Trophoblast cell (in vitro differentiated cells and primary cell): ENCODE measurements at regions not wholly inside any gene's neighbourhood (a gene's known extent, or its start where the extent isn't known, plus 50 kb on each side); places are given as distances from the start of the nearest gene placed in this dataset.

Source experiments
- DNase-seq, 2 donors: peaks; one replicate each; pipeline ENCODE4 v3.0.0-alpha.2; 2016
- H2AFZ ChIP-seq: 2 replicates; pipeline ENCODE4 v1.6.1; 2013; ENCODE audit warnings: low read length, moderate library complexity, mild to moderate bottlenecking; ENCODE audit not compliant: insufficient read depth, poor library complexity
- H2AK5ac ChIP-seq: 2 replicates; pipeline ENCODE4 v1.6.1; 2013; ENCODE audit warnings: mild to moderate bottlenecking, low read length
- H2BK120ac ChIP-seq: 2 replicates; pipeline ENCODE4 v1.6.1; 2013; ENCODE audit warnings: low read length, mild to moderate bottlenecking, moderate library complexity; ENCODE audit not compliant: insufficient read depth, poor library complexity
- H2BK12ac ChIP-seq: 2 replicates; pipeline ENCODE4 v1.6.1; 2013; ENCODE audit warnings: mild to moderate bottlenecking, low read length, moderate library complexity
- H2BK5ac ChIP-seq: 2 replicates; pipeline ENCODE4 v1.6.1; 2013; ENCODE audit warnings: low read length, low read depth, moderate library complexity, mild to moderate bottlenecking; ENCODE audit not compliant: poor library complexity
- H3K14ac ChIP-seq: 2 replicates; pipeline ENCODE4 v1.6.1; 2013; ENCODE audit warnings: mild to moderate bottlenecking, low read length
- H3K18ac ChIP-seq: 2 replicates; pipeline ENCODE4 v1.6.1; 2013; ENCODE audit warnings: mild to moderate bottlenecking, low read length
- H3K23ac ChIP-seq: 2 replicates; pipeline ENCODE4 v1.6.1; 2013; ENCODE audit warnings: low read length
- H3K27ac ChIP-seq: 2 replicates; pipeline ENCODE4 v1.5.1; 2013; ENCODE audit warnings: low read depth, mild to moderate bottlenecking, inconsistent platforms, low read length, moderate library complexity
- H3K27me3 ChIP-seq: 2 replicates; pipeline ENCODE4 v1.6.1; 2013; ENCODE audit warnings: inconsistent platforms, mild to moderate bottlenecking, low read length, moderate library complexity; ENCODE audit not compliant: insufficient read depth
- H3K36me3 ChIP-seq, 2 experiments: 1 replicate in 1 of 2; 2 replicates in 1 of 2; pipeline ENCODE4 v1.6.1; 2013; ENCODE audit warnings: low read length in 2 of 2, mild to moderate bottlenecking in 2 of 2, moderate library complexity in 1 of 2; ENCODE audit not compliant: insufficient read depth in 2 of 2, control insufficient read depth in 1 of 2
- H3K4ac ChIP-seq: 2 replicates; pipeline ENCODE4 v1.6.1; 2013; ENCODE audit warnings: low read depth, mild to moderate bottlenecking, low read length, moderate library complexity
- H3K4me1 ChIP-seq, 2 experiments: 1 replicate in 1 of 2; 2 replicates in 1 of 2; pipeline ENCODE4 v1.6.1; 2013; ENCODE audit warnings: low read length in 2 of 2, mild to moderate bottlenecking in 2 of 2, moderate library complexity in 1 of 2; ENCODE audit not compliant: insufficient read depth in 2 of 2, control insufficient read depth in 1 of 2
- H3K4me2 ChIP-seq: 2 replicates; pipeline ENCODE4 v1.6.1; 2013; ENCODE audit warnings: inconsistent platforms, mild to moderate bottlenecking, low read length, moderate library complexity
- H3K4me3 ChIP-seq: 2 replicates; pipeline ENCODE4 v1.5.1; 2013; ENCODE audit warnings: mild to moderate bottlenecking, low read depth, low read length, inconsistent platforms
- H3K79me1 ChIP-seq: one replicate; pipeline ENCODE4 v1.6.1; 2013; ENCODE audit warnings: low read length
- H3K79me2 ChIP-seq: 2 replicates; pipeline ENCODE4 v1.6.1; 2013; ENCODE audit warnings: low read length, mild to moderate bottlenecking; ENCODE audit not compliant: control insufficient read depth, insufficient read depth, poor library complexity
- H3K9ac ChIP-seq: 2 replicates; pipeline ENCODE4 v1.6.1; 2013; ENCODE audit warnings: mild to moderate bottlenecking, low read length
- H3K9me3 ChIP-seq: 2 replicates; pipeline ENCODE4 v1.6.1; 2013; ENCODE audit warnings: low read depth, mild to moderate bottlenecking, control low read depth, inconsistent platforms, low read length; ENCODE audit not compliant: insufficient read depth
- H4K12ac ChIP-seq: 2 replicates; pipeline ENCODE4 v1.6.1; 2013; ENCODE audit warnings: low read depth, mild to moderate bottlenecking, low read length, moderate library complexity
- H4K8ac ChIP-seq: 2 replicates; pipeline ENCODE4 v1.6.1; 2013; ENCODE audit warnings: low read depth, mild to moderate bottlenecking, low read length, moderate library complexity
- H4K91ac ChIP-seq: one replicate; pipeline ENCODE4 v1.6.1; 2013; ENCODE audit warnings: low read depth, mild to moderate bottlenecking, low read length, moderate library complexity
- WGBS: extraction: QIAGEN DNeasy Blood & Tissue Kit; methylation state at CpG from one replicate; pipeline ENCODE4 v1.1.7; 2013; ENCODE audit warnings: missing lambda C conversion rate; ENCODE audit not compliant: insufficient read length, insufficient coverage; ENCODE audit errors: extremely low coverage; 5-methylcytosine and 5-hydroxymethylcytosine counted together

- Histone ChIP-seq H3K9ac (no peak overlapping the region), H4K12ac (no peak overlapping the region), H3K79me2 (no peaks in the 10 kb centered on the region), H3K36me3 (no peaks in the 10 kb centered on the region), H3K4ac (no peak overlapping the region), H3K79me1 (no peaks in the 10 kb centered on the region), H3K4me2 (no peak overlapping the region), H3K4me3 (no peak overlapping the region), H2AFZ (no peak overlapping the region), H3K27me3 (no peaks in the 10 kb centered on the region), H4K8ac (no peak overlapping the region), H4K91ac (no peak overlapping the region), H3K23ac (no peak overlapping the region), H2AK5ac (no peak overlapping the region), H3K9me3 (no peaks in the 10 kb centered on the region), H2BK12ac (no peak overlapping the region), H3K4me1 (peaks cover 0 to 2% of the 10 kb centered on the region in 2 experiments), H3K14ac (no peak overlapping the region), H3K18ac (no peak overlapping the region), H3K27ac (no peak overlapping the region), H2BK120ac (no peak overlapping the region), H2BK5ac (no peak overlapping the region)
- WGBS, result no CpG with 5 or more reads among the region's 3 CpGs
- DNase-seq, result no peak
These were observed 756.7 kb downstream of the NR2F2 start for GRCh38 chr15:97087006-97087741.

GRCh38 chr15:97091093-97091492, 760.6 kb downstream of the NR2F2 start:
- Histone ChIP-seq H3K18ac (no peak overlapping the region), H4K91ac (no peak overlapping the region), H3K4me2 (no peak overlapping the region), H3K9me3 (no peaks in the 10 kb centered on the region), H2AK5ac (no peak overlapping the region), H2BK12ac (no peak overlapping the region), H3K27me3 (no peaks in the 10 kb centered on the region), H3K36me3 (no peaks in the 10 kb centered on the region), H3K4ac (no peak overlapping the region), H3K27ac (no peak overlapping the region), H2BK120ac (no peak overlapping the region), H3K79me2 (no peaks in the 10 kb centered on the region), H3K23ac (no peak overlapping the region), H3K14ac (no peak overlapping the region), H3K79me1 (no peaks in the 10 kb centered on the region), H2BK5ac (no peak overlapping the region), H3K4me3 (no peak overlapping the region), H3K4me1 (no peaks in the 10 kb centered on the region), H4K8ac (no peak overlapping the region), H2AFZ (no peak overlapping the region), H4K12ac (no peak overlapping the region), H3K9ac (no peak overlapping the region)
- no CpG with 5 or more reads among the region's 1 CpG for WGBS
- DNase-seq, result no peak

- no peak overlapping the region for H3K14ac ChIP-seq
- peak in 1 of 2 donors; percentile 13 for DNase-seq
These were observed 762.2 kb downstream of the NR2F2 start for GRCh38 chr15:97092656-97093055.

GRCh38 chr15:97096303-97096835, 765.9 kb downstream of the NR2F2 start:
- no peak overlapping the region for H2AFZ ChIP-seq
- no peak overlapping the region for H2BK12ac ChIP-seq
- no peak overlapping the region for H3K9ac ChIP-seq
- H3K79me2 ChIP-seq, result no peaks in the 10 kb centered on the region
- H2AK5ac ChIP-seq, result no peak overlapping the region
- no CpG with 5 or more reads among the region's 2 CpGs for WGBS
- H2BK120ac ChIP-seq, result no peak overlapping the region
- no peak overlapping the region for H3K4me3 ChIP-seq
- H3K4ac ChIP-seq, result no peak overlapping the region
- no peaks in the 10 kb centered on the region for H3K9me3 ChIP-seq
- H3K23ac ChIP-seq, result no peak overlapping the region
- no peak overlapping the region for H3K18ac ChIP-seq
- H3K36me3 ChIP-seq, result no peaks in the 10 kb centered on the region
- no peak overlapping the region for H2BK5ac ChIP-seq
- no peak for DNase-seq
- H4K12ac ChIP-seq, result no peak overlapping the region
- no peak overlapping the region for H4K8ac ChIP-seq
- no peak overlapping the region for H3K27ac ChIP-seq
- no peaks in the 10 kb centered on the region for H3K4me1 ChIP-seq
- H4K91ac ChIP-seq, result no peak overlapping the region
- no peak overlapping the region for H3K4me2 ChIP-seq
- H3K14ac ChIP-seq, result no peak overlapping the region
- no peaks in the 10 kb centered on the region for H3K27me3 ChIP-seq
- H3K79me1 ChIP-seq, result no peaks in the 10 kb centered on the region

More at GRCh38 chr15:97092656-97093055, 762.2 kb downstream of the NR2F2 start:
- Histone ChIP-seq H3K4me1 (no peaks in the 10 kb centered on the region), H3K27me3 (no peaks in the 10 kb centered on the region), H3K4me2 (no peak overlapping the region), H2AFZ (no peak overlapping the region), H3K79me1 (no peaks in the 10 kb centered on the region), H3K18ac (no peak overlapping the region), H2AK5ac (no peak overlapping the region), H3K36me3 (no peaks in the 10 kb centered on the region), H2BK120ac (no peak overlapping the region), H3K9me3 (no peaks in the 10 kb centered on the region), H3K23ac (no peak overlapping the region), H4K8ac (no peak overlapping the region), H3K4ac (no peak overlapping the region), H3K27ac (no peak overlapping the region), H2BK12ac (no peak overlapping the region), H3K9ac (no peak overlapping the region), H3K79me2 (no peaks in the 10 kb centered on the region), H4K12ac (no peak overlapping the region), H3K4me3 (no peak overlapping the region), H4K91ac (no peak overlapping the region), H2BK5ac (no peak overlapping the region)
- no CpG with 5 or more reads among the region's 2 CpGs for WGBS
